ENCODE measurements at regions not wholly inside any gene's neighbourhood (a gene's known extent, or its start where the extent isn't known, plus 50 kb on each side); places are given as distances from the start of the nearest gene placed in this dataset.

DNA sequence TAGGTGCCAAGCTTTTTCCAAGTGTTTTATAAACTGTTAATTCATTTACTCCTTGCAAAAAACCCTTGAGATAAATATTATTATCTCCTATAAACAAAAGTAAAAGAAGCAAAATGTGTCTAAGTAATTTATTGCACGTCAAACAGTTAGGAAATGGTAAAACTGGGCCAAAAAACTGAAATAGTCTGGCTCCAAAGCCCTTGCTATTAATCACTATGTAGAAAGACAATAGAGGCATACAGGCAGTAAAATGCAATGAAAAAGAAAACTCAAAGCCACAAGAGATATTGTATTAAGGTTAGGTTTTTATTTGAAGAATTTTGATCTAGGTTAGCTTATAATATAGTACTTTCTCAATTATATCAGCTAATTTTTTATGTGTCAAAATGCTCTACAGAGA lies 457.7 kb downstream of the ANXA1 start:
- Histone ChIP-seq H3K14ac (replicated peaks; ENCODE audit: low read depth, low read length) (no peak overlapping the region), H3K9me1 (ENCODE audit: insufficient read depth, low read length) (no peaks in the 10 kb centered on the region), H2AK5ac (ENCODE audit: low read depth, low read length) (no peak overlapping the region), H3K27me3 (ENCODE audit: control insufficient read depth, insufficient read depth, low read length) (no peaks in the 10 kb centered on the region), H4K91ac (ENCODE audit: insufficient read depth, low read depth, low read length) (no peak overlapping the region), H2AK9ac (replicated peaks; ENCODE audit: low read depth, low read length, poor library complexity) (no peak overlapping the region), H4K8ac (ENCODE audit: low read depth in 2 of 2, low read length in 2 of 2) (no peak overlapping the region), H2AFZ (replicated peaks; ENCODE audit: low read length, poor library complexity) (no peak overlapping the region), H2BK15ac (ENCODE audit: low read depth, low read length) (no peak overlapping the region), H2BK120ac (ENCODE audit: low read depth, low read length) (no peak overlapping the region), H3K4me3 (ENCODE audit: insufficient read depth, low read depth, low read length) (no peak overlapping the region), H3K27ac (ENCODE audit: insufficient read depth, low read length) (no peak overlapping the region), H3K23ac (ENCODE audit: low read depth, low read length) (no peak overlapping the region), H4K5ac (ENCODE audit: low read depth, low read length) (no peak overlapping the region), H4K20me1 (ENCODE audit: insufficient read depth, low read length) (no peaks in the 10 kb centered on the region), H3K18ac (ENCODE audit: low read depth, low read length) (no peak overlapping the region), H3K4me2 (ENCODE audit: low read depth, low read length) (no peak overlapping the region), H3K56ac (ENCODE audit: extremely low read depth, insufficient read depth, low read length) (no peak overlapping the region), H3K4me1 (ENCODE audit: control insufficient read depth, insufficient read depth, low read length) (no peaks in the 10 kb centered on the region), H2BK20ac (ENCODE audit: low read depth, low read length) (no peak overlapping the region), H3K9me3 (ENCODE audit: control insufficient read depth, insufficient read depth, low read length) (no peaks in the 10 kb centered on the region), H3K36me3 (ENCODE audit: control insufficient read depth, insufficient read depth, low read length) (no peaks in the 10 kb centered on the region), H3K9ac (ENCODE audit: low read depth, low read length) (no peak overlapping the region), H2BK5ac (ENCODE audit: low read depth, low read length, poor library complexity, severe bottlenecking) (no peak overlapping the region), H3K79me1 (ENCODE audit: low read depth in 1 of 2, low read length in 2 of 2) (no peaks in the 10 kb centered on the region), H3K4ac (ENCODE audit: low read depth, low read length) (no peak overlapping the region)
- ChIA-PET CTCF (interaction anchor here (0.5 to 0.6 kb wide), 2 partner anchors 12 to 131 kb away, joined by 6 to 10 read pairs; no protein-coding TSS in a partner anchor), POLR2A (ENCODE audit: unreplicated experiment) (no interaction called here)
- no peak for ATAC-seq (ENCODE audit: low read depth)
- in situ Hi-C loops (cut with MboI; ENCODE audit: low sequenced_read_pairs), result no loop called here
- no TSS peak for BruUV-seq (replicated peaks)
- dilution Hi-C loops (cut with HindIII; ENCODE audit: low sequenced_read_pairs, unreplicated experiment), result no loop called here
- no peak for DNase-seq
- intact Hi-C loops (cut with micrococcal nuclease), result no loop called here
- WGBS, 2 experiments (ENCODE audit: extremely low coverage in 2 of 2, insufficient read length in 1 of 2), result no CpG with 5 or more reads among the region's 1 CpG
- no peak for TF ChIP-seq NFE2L2 (IDR thresholded peaks at IDR 0.05; ENCODE audit: low read depth, low read length)

All from IMR-90 (cell line).